ENCODE measurements at regions not wholly inside any gene's neighbourhood (a gene's known extent, or its start where the extent isn't known, plus 50 kb on each side); places are given as distances from the start of the nearest gene placed in this dataset.
"Not testable (repeated sequence)": the region's sequence is repeated elsewhere in the genome, so short reads cannot be mapped to it uniquely, and the experiment has no call there.

DNA sequence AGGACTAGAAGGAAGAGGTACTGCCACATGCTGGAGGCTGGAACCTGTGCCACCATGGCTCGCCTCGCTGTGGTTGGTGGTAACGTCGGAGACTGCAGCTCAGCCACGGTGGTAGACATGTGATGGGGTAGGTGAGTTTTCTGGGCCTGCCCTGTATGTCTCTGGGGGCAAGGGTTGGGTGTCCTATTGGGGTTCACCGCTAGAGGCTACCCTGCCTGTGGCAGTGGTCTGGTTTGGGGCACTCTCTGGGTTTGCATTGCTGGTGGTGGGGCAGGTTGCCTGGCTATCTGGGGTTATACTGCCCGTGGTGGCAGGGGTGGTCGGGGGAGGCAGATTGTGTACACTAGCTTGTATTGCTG is 79.3 kb upstream of the KCNJ18 start:
- intact Hi-C loops (cut with micrococcal nuclease; ENCODE audit: unreplicated experiment) = no loop called here
- CTCF ChIA-PET = no interaction called here
- TF ChIP-seq, protein P1, sequence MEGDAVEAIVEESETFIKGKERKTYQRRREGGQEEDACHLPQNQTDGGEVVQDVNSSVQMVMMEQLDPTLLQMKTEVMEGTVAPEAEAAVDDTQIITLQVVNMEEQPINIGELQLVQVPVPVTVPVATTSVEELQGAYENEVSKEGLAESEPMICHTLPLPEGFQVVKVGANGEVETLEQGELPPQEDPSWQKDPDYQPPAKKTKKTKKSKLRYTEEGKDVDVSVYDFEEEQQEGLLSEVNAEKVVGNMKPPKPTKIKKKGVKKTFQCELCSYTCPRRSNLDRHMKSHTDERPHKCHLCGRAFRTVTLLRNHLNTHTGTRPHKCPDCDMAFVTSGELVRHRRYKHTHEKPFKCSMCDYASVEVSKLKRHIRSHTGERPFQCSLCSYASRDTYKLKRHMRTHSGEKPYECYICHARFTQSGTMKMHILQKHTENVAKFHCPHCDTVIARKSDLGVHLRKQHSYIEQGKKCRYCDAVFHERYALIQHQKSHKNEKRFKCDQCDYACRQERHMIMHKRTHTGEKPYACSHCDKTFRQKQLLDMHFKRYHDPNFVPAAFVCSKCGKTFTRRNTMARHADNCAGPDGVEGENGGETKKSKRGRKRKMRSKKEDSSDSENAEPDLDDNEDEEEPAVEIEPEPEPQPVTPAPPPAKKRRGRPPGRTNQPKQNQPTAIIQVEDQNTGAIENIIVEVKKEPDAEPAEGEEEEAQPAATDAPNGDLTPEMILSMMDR (IDR thresholded peaks at IDR 0.05; ENCODE audit: unreplicated experiment) = no peak
- no TSS peak for BruUV-seq (replicated peaks)
- peaks cover 6% of the 10 kb centered on the region for H3K36me3 Mint-ChIP-seq (ENCODE audit: insufficient read depth, unreplicated experiment)
- no peaks in the 10 kb centered on the region for H3K9me3 Mint-ChIP-seq (ENCODE audit: low read depth, unreplicated experiment)
- H3K27ac Mint-ChIP-seq (ENCODE audit: unreplicated experiment) = no peak overlapping the region
- H3K27me3 Mint-ChIP-seq (ENCODE audit: unreplicated experiment) = peaks cover 11% of the 10 kb centered on the region
- no peaks in the 10 kb centered on the region for H3K4me1 Mint-ChIP-seq (ENCODE audit: low read depth, unreplicated experiment)
- no peak for DNase-seq
- no peak overlapping the region for H3K4me3 Mint-ChIP-seq (ENCODE audit: low read depth, unreplicated experiment)

DNA sequence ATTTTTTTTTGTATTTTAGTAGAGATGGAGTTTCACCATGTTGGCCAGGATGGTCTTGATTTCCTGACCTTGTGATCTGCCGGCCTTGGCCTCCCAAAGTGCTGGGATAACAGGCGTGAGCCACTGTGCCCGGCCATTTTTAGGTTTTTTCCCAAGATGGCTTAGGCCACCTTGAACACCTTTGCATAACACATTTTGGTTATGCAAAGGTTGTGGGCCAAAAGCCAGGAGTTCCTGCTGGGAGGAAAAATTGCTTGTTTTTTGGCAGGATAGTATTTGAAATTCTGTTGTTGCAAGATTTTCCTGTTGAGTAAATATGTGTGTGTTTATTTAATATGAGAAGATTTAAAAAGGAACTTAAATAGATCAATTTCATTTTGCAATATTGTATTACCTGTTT is 65.3 kb upstream of the KCNJ18 start:
- H3K9me3 Mint-ChIP-seq (ENCODE audit: low read depth, unreplicated experiment); H3K36me3 Mint-ChIP-seq (ENCODE audit: insufficient read depth, unreplicated experiment); H3K4me3 Mint-ChIP-seq (ENCODE audit: low read depth, unreplicated experiment); H3K27me3 Mint-ChIP-seq (ENCODE audit: unreplicated experiment); CTCF ChIA-PET; H3K4me1 Mint-ChIP-seq (ENCODE audit: low read depth, unreplicated experiment); DNase-seq; intact Hi-C loops (cut with micrococcal nuclease; ENCODE audit: unreplicated experiment); H3K27ac Mint-ChIP-seq (ENCODE audit: unreplicated experiment); BruUV-seq (replicated peaks): not testable (repeated sequence)
